HEK293T (cell line): ENCODE measurements at regions not wholly inside any gene's neighbourhood (a gene's known extent, or its start where the extent isn't known, plus 50 kb on each side); places are given as distances from the start of the nearest gene placed in this dataset.

Source experiments
- ARNT ChIP-seq: fragments of 450-650 bp; IDR thresholded peaks from 2 replicates; pipeline ENCODE4 v1.6.1; 2017; ENCODE audit warnings: mild to moderate bottlenecking
- BHLHE40 ChIP-seq: fragments of 450-650 bp; IDR thresholded peaks from 2 replicates; pipeline ENCODE4 v1.6.1; 2016; ENCODE audit warnings: mild to moderate bottlenecking, moderate library complexity, borderline replicate concordance
- CTBP1 ChIP-seq: fragments of 450-650 bp; IDR thresholded peaks from 2 replicates; pipeline ENCODE4 v1.6.1; 2016; ENCODE audit warnings: borderline replicate concordance
- ELF4 ChIP-seq: fragments of 450-650 bp; IDR thresholded peaks from 2 replicates; pipeline ENCODE4 v1.6.1; 2017; ENCODE audit warnings: antibody characterized with exemption
- FOXA1 ChIP-seq: fragments of 450-650 bp; IDR thresholded peaks from 2 replicates; pipeline ENCODE4 v1.6.1; 2016; ENCODE audit warnings: mild to moderate bottlenecking
- FOXM1 ChIP-seq: fragments of 450-650 bp; IDR thresholded peaks from 2 replicates; pipeline ENCODE4 v1.6.1; 2017; ENCODE audit warnings: mild to moderate bottlenecking, borderline replicate concordance
- HDGF ChIP-seq: fragments of 450-650 bp; IDR thresholded peaks from 2 replicates; pipeline ENCODE4 v1.6.1; 2017; ENCODE audit warnings: antibody characterized with exemption, borderline replicate concordance
- L3MBTL2 ChIP-seq: fragments of 450-650 bp; conservative IDR thresholded peaks from 2 replicates; pipeline ENCODE4 v1.6.1; 2016; ENCODE audit warnings: mild to moderate bottlenecking
- NFRKB ChIP-seq: fragments of 450-650 bp; IDR thresholded peaks from 2 replicates; pipeline ENCODE4 v1.6.1; 2016; ENCODE audit warnings: mild to moderate bottlenecking, moderate library complexity
- SP1 ChIP-seq: fragments of 450-650 bp; IDR thresholded peaks from 2 replicates; pipeline ENCODE4 v1.6.1; 2017

DNA sequence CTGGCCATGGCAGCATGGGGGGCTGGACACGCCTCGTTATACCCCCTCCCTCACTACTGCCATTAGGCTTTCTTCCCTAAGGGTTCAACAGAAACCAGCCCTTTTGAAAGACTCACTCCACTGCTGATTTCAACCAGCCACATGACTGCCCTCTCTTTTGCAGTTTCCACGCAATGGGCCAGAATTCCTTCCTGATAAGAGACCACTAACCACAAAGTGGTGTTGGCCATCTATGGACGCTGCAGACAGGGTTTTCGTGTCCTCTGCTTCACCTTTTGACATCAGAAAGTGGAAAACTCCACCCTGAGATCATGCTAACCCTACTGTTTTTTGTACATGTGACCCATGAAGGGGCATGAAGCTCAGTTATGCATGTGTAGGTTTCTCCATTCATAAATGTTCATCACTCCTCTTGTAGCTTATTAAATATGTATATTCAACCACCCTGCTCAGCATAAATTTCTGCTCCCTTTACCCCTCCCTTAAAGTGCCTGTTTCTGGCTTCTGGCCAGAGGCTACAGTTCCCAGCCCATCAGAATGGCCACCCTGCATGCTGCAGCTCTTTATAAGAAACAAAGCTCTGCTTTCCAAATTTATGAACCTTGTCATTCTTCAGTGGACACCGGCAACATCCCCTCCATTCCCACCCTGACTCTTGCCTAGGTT lies 105.6 kb upstream of the KCNK12 start:
- no peak for TF ChIP-seq SP1
- TF ChIP-seq L3MBTL2: no peak
- no peak for TF ChIP-seq FOXM1
- TF ChIP-seq FOXA1: no peak
- no peak for TF ChIP-seq HDGF
- no peak for TF ChIP-seq CTBP1
- no peak for TF ChIP-seq NFRKB
- no peak for TF ChIP-seq ARNT
- TF ChIP-seq BHLHE40: no peak
- no peak for TF ChIP-seq ELF4
